Endodermal cell (in vitro differentiated cells): ENCODE measurements at regions not wholly inside any gene's neighbourhood (a gene's known extent, or its start where the extent isn't known, plus 50 kb on each side); places are given as distances from the start of the nearest gene placed in this dataset.

Experiments
- DNase-seq: peaks from one replicate; pipeline ENCODE4 v3.0.0-alpha.2; 2017
- H3K27ac ChIP-seq: 2 replicates; pipeline ENCODE4 v1.5.1; 2013; ENCODE audit warnings: mild to moderate bottlenecking, low read depth, low read length, moderate library complexity
- H3K27me3 ChIP-seq: 2 replicates; pipeline ENCODE4 v1.6.1; 2013; ENCODE audit warnings: mild to moderate bottlenecking, low read length, moderate library complexity; ENCODE audit not compliant: insufficient read depth, control insufficient read depth, poor library complexity, severe bottlenecking
- H3K36me3 ChIP-seq: 2 replicates; pipeline ENCODE4 v1.7.0; 2013; ENCODE audit warnings: mild to moderate bottlenecking, low read length, moderate library complexity; ENCODE audit not compliant: control insufficient read depth, insufficient read depth
- H3K4me1 ChIP-seq: one replicate; pipeline ENCODE4 v1.7.0; 2013; ENCODE audit warnings: low read length; ENCODE audit not compliant: control insufficient read depth, insufficient read depth
- H3K4me3 ChIP-seq: 2 replicates; pipeline ENCODE4 v1.5.1; 2013; ENCODE audit warnings: mild to moderate bottlenecking, low read length, moderate library complexity
- H3K9ac ChIP-seq: 2 replicates; pipeline ENCODE4 v1.6.1; 2013; ENCODE audit warnings: mild to moderate bottlenecking, low read length, moderate library complexity; ENCODE audit not compliant: poor library complexity, severe bottlenecking; ENCODE audit errors: extremely low read depth
- H3K9me3 ChIP-seq: 2 replicates; pipeline ENCODE4 v1.6.1; 2013; ENCODE audit warnings: mild to moderate bottlenecking, low read length, moderate library complexity; ENCODE audit not compliant: control insufficient read depth
- H3K27ac Mint-ChIP-seq: 2 replicates; pipeline ENCODE4 v1.8.0; 2020; ENCODE audit warnings: mixed read lengths
- H3K27me3 Mint-ChIP-seq: 2 replicates; pipeline ENCODE4 v1.8.0; 2021; ENCODE audit warnings: mild to moderate bottlenecking, mixed read lengths; ENCODE audit not compliant: insufficient read depth
- H3K36me3 Mint-ChIP-seq: 2 replicates; pipeline ENCODE4 v1.8.0; 2020; ENCODE audit warnings: low read depth, mixed read lengths
- H3K4me1 Mint-ChIP-seq: 2 replicates; pipeline ENCODE4 v1.8.0; 2020; ENCODE audit warnings: mixed read lengths
- H3K4me3 Mint-ChIP-seq: 2 replicates; pipeline ENCODE4 v1.8.0; 2020; ENCODE audit warnings: mild to moderate bottlenecking, moderate library complexity, mixed read lengths
- H3K9me3 Mint-ChIP-seq: 2 replicates; pipeline ENCODE4 v1.8.0; 2020; ENCODE audit warnings: mild to moderate bottlenecking, mixed read lengths
- CTCF ChIP-seq: fragments of 200-600 bp; sonication (generic); conservative IDR thresholded peaks from 2 replicates; pipeline ENCODE4 v1.5.0; 2021; ENCODE audit warnings: antibody characterized with exemption, mild to moderate bottlenecking
- WGBS, 2 experiments: methylation state at CpG; one replicate each; pipeline versions ENCODE4 v1.1.5 to v1.1.7; 2013; ENCODE audit warnings: missing lambda C conversion rate in 2 of 2, mixed read lengths in 1 of 2; ENCODE audit not compliant: insufficient coverage in 1 of 2, insufficient read length in 1 of 2; 5-methylcytosine and 5-hydroxymethylcytosine counted together

- WGBS, 2 experiments, result 93 to 97% methylated on average over 4 to 8 of the region's 8 CpGs
- Mint-ChIP-seq H3K9me3 (no peaks in the 10 kb centered on the region), H3K4me1 (peaks cover 5% of the 10 kb centered on the region), H3K4me3 (no peak overlapping the region), H3K27ac (no peak overlapping the region), H3K36me3 (no peaks in the 10 kb centered on the region), H3K27me3 (no peaks in the 10 kb centered on the region)
- Histone ChIP-seq H3K9me3 (no peaks in the 10 kb centered on the region), H3K4me1 (no peaks in the 10 kb centered on the region), H3K27ac (no peak overlapping the region), H3K27me3 (no peaks in the 10 kb centered on the region), H3K36me3 (no peaks in the 10 kb centered on the region), H3K9ac (no peak overlapping the region), H3K4me3 (no peak overlapping the region)
- TF ChIP-seq CTCF, result no peak
- no peak for DNase-seq
Measured at GRCh38 chr4:181964731-181965130, 278.5 kb upstream of the TENM3 start.

GRCh38 chr4:181966104-181966551, 277.1 kb upstream of the TENM3 start:
- Histone ChIP-seq H3K9ac (no peak overlapping the region), H3K4me1 (no peaks in the 10 kb centered on the region), H3K4me3 (no peak overlapping the region), H3K9me3 (no peaks in the 10 kb centered on the region), H3K27me3 (no peaks in the 10 kb centered on the region), H3K27ac (no peak overlapping the region), H3K36me3 (no peaks in the 10 kb centered on the region)
- TF ChIP-seq CTCF, result no peak
- no peak overlapping the region for H3K27ac Mint-ChIP-seq
- WGBS, 2 experiments, result 96 to 100% methylated on average over 1 of the region's 1 CpG
- H3K9me3 Mint-ChIP-seq, result no peaks in the 10 kb centered on the region
- DNase-seq, result no peak
- H3K4me3 Mint-ChIP-seq, result no peak overlapping the region
- H3K27me3 Mint-ChIP-seq, result no peaks in the 10 kb centered on the region
- H3K36me3 Mint-ChIP-seq, result no peaks in the 10 kb centered on the region
- peaks cover 5% of the 10 kb centered on the region for H3K4me1 Mint-ChIP-seq

- H3K9me3 Mint-ChIP-seq, result no peaks in the 10 kb centered on the region
- Histone ChIP-seq H3K27ac (no peak overlapping the region), H3K36me3 (no peaks in the 10 kb centered on the region), H3K4me3 (no peak overlapping the region), H3K9me3 (no peaks in the 10 kb centered on the region), H3K9ac (no peak overlapping the region), H3K4me1 (no peaks in the 10 kb centered on the region), H3K27me3 (no peaks in the 10 kb centered on the region)
- H3K27me3 Mint-ChIP-seq, result no peaks in the 10 kb centered on the region
- peaks cover 5% of the 10 kb centered on the region for H3K4me1 Mint-ChIP-seq
- 91 to 96% methylated on average over 1 to 3 of the region's 3 CpGs for WGBS, 2 experiments
- no peak for DNase-seq
- H3K4me3 Mint-ChIP-seq, result no peak overlapping the region
- no peak for TF ChIP-seq CTCF
- no peaks in the 10 kb centered on the region for H3K36me3 Mint-ChIP-seq
- no peak overlapping the region for H3K27ac Mint-ChIP-seq
Measured at GRCh38 chr4:181967401-181967800, 275.8 kb upstream of the TENM3 start.
